GM12878 (cell line): ENCODE measurements at regions not wholly inside any gene's neighbourhood (a gene's known extent, or its start where the extent isn't known, plus 50 kb on each side); places are given as distances from the start of the nearest gene placed in this dataset.

Experiments used
- ATAC-seq: fragments of 200-7000 bp; cut with Tn5 transposase; 3 replicates; pipeline ENCODE4 v1.9.1; 2020; ENCODE audit warnings: mild to moderate bottlenecking, moderate library complexity
- BruUV-seq: library from RNA; stranded (reverse); fragments of 400-500 nt; replicated peaks from 2 replicates; lab custom pipeline; 2021; lab: Mats Ljungman, UMichigan
- CTCF ChIA-PET: fragments of 300-600 bp; sonication (Branson Sonifier 250); formaldehyde crosslinking; extraction: SDS; loops from one replicate; lab custom pipeline; 2021; ENCODE audit warnings: inconsistent platforms; lab: Yijun Ruan, JAX
- POLR2A ChIA-PET: fragments of 350-600 bp; formaldehyde crosslinking; extraction: SDS; loops from one replicate; lab custom pipeline; 2021; ENCODE audit warnings: inconsistent platforms; lab: Charles Lee
- RAD21 ChIA-PET: fragments of 300-600 bp; sonication (Branson Sonifier 250); formaldehyde crosslinking; loops from one replicate; lab custom pipeline; 2023; ENCODE audit warnings: antibody characterized with exemption; ENCODE audit not compliant: unreplicated experiment; lab: Charles Lee
- SMC1A ChIA-PET: fragments of 300-600 bp; sonication (Branson Sonifier 250); formaldehyde crosslinking; loops from one replicate; lab custom pipeline; 2023; ENCODE audit not compliant: unreplicated experiment, uncharacterized antibody; lab: Charles Lee
- DNase-seq: peaks from one replicate; pipeline ENCODE4 v3.0.0-alpha.2; 2011; ENCODE audit warnings: low read depth, low spot score
- FAIRE-seq: peaks from 3 replicates; lab custom pipeline; 2011; peaks lifted over from hg19 to GRCh38; lab: Jason Lieb, UNC
- H2AFZ ChIP-seq: 2 replicates; pipeline ENCODE4 v1.6.0; 2011; ENCODE audit warnings: low read depth, low read length, control low read depth; ENCODE audit not compliant: control insufficient read depth
- H3K27ac ChIP-seq: 2 replicates; pipeline ENCODE4 v1.5.1; 2011; ENCODE audit warnings: control low read depth; ENCODE audit not compliant: control insufficient read depth, insufficient read depth
- H3K27me3 ChIP-seq, 2 experiments: replicated peaks in 1 of 2; 2 replicates each; pipeline versions ENCODE4 v1.6.0 to v1.6.1; 2011; ENCODE audit warnings: low read length in 1 of 2; ENCODE audit not compliant: control insufficient read depth in 2 of 2, insufficient read depth in 2 of 2
- H3K36me3 ChIP-seq, 2 experiments: 2 replicates each; pipeline ENCODE4 v1.5.1; 2011; ENCODE audit warnings: low read length in 1 of 2; ENCODE audit not compliant: control insufficient read depth in 2 of 2, insufficient read depth in 2 of 2
- H3K4me1 ChIP-seq: 2 replicates; pipeline ENCODE4 v1.6.1; 2011; ENCODE audit warnings: mild to moderate bottlenecking, low read length, moderate library complexity, mixed read lengths; ENCODE audit not compliant: control insufficient read depth, insufficient read depth
- H3K4me2 ChIP-seq: 2 replicates; pipeline ENCODE4 v1.6.0; 2011; ENCODE audit warnings: control low read depth; ENCODE audit not compliant: control insufficient read depth, insufficient read depth
- H3K4me3 ChIP-seq: fragments of 200-600 bp; sonication (generic); 2 replicates; pipeline ENCODE4 v1.5.1; 2016
- H3K79me2 ChIP-seq: 2 replicates; pipeline ENCODE4 v1.6.0; 2011; ENCODE audit warnings: low read length; ENCODE audit not compliant: control insufficient read depth, insufficient read depth
- H3K9ac ChIP-seq: 2 replicates; pipeline ENCODE4 v1.8.0; 2011; ENCODE audit warnings: low read length, control low read depth, mixed read lengths; ENCODE audit not compliant: control insufficient read depth, insufficient read depth
- H3K9me3 ChIP-seq: replicated peaks from 3 replicates; pipeline ENCODE4 v1.5.1; 2011; ENCODE audit warnings: mild to moderate bottlenecking, low read length; ENCODE audit not compliant: control insufficient read depth, insufficient read depth
- H4K20me1 ChIP-seq: 2 replicates; pipeline ENCODE4 v1.6.0; 2011; ENCODE audit not compliant: control insufficient read depth, insufficient read depth
- BHLHE40 ChIP-seq, 2 experiments: fragments of 450-650 bp in 1 of 2; IDR thresholded peaks; 2 replicates each; pipeline ENCODE4 v1.6.1; 2011 to 2017; ENCODE audit warnings: low read depth in 2 of 2, borderline replicate concordance in 1 of 2, improper control_type of control experiment in 1 of 2, low read length in 1 of 2, mild to moderate bottlenecking in 1 of 2
- CBX5 ChIP-seq: sonication (generic); IDR thresholded peaks from 2 replicates; pipeline ENCODE4 v1.6.1; 2016; ENCODE audit warnings: low read depth, moderate library complexity, mild to moderate bottlenecking, inconsistent platforms
- CREM ChIP-seq: IDR thresholded peaks from 2 replicates; pipeline ENCODE4 v1.6.1; 2014; ENCODE audit warnings: antibody characterized with exemption, low read depth
- HDAC2 ChIP-seq: fragments of 200-600 bp; sonication (generic); IDR thresholded peaks from 2 replicates; pipeline ENCODE4 v1.6.1; 2017
- KAT2A ChIP-seq: conservative IDR thresholded peaks from 2 replicates; pipeline ENCODE4 v1.6.1; 2011; ENCODE audit warnings: low read depth, low read length; ENCODE audit not compliant: control insufficient read depth
- MXI1 ChIP-seq: fragments of 150-350 bp; IDR thresholded peaks from 2 replicates; pipeline ENCODE4 v1.6.1; 2011; ENCODE audit warnings: low read depth, mild to moderate bottlenecking, inconsistent platforms, low read length, improper control_type of control experiment
- POLR2AphosphoS5 ChIP-seq: IDR thresholded peaks from 2 replicates; pipeline ENCODE4 v1.6.1; 2011; ENCODE audit warnings: mild to moderate bottlenecking, low read length, inconsistent platforms
- RFX5 ChIP-seq: IDR thresholded peaks from 2 replicates; pipeline ENCODE4 v1.6.1; 2011; ENCODE audit warnings: low read depth, low read length, improper control_type of control experiment
- SREBF1 ChIP-seq: IDR thresholded peaks from 2 replicates; pipeline ENCODE4 v1.6.1; 2012; ENCODE audit warnings: mild to moderate bottlenecking, low read length
- TAF1 ChIP-seq: IDR thresholded peaks from 2 replicates; pipeline ENCODE4 v1.6.1; 2011; ENCODE audit warnings: mild to moderate bottlenecking, low read depth, low read length, borderline replicate concordance
- ZSCAN29 ChIP-seq: fragments of 450-650 bp; IDR thresholded peaks from 2 replicates; pipeline ENCODE4 v1.6.1; 2017; ENCODE audit warnings: mild to moderate bottlenecking, moderate library complexity
- ZZZ3 ChIP-seq: IDR thresholded peaks from 2 replicates; pipeline ENCODE4 v1.6.1; 2011; ENCODE audit warnings: low read depth; ENCODE audit not compliant: control insufficient read depth, insufficient read length
- WGBS: methylation state at CpG from one replicate; pipeline ENCODE4 v1.1.6; 2016; ENCODE audit warnings: low lambda C conversion rate; ENCODE audit not compliant: insufficient replicate concordance, insufficient coverage; ENCODE audit errors: missing lambda C conversion rate; 5-methylcytosine and 5-hydroxymethylcytosine counted together
- in situ Hi-C: fragments of 300-500 bp; cut with MboI; formaldehyde crosslinking; loops from 9 replicates; pipeline ENCODE4 v1.14.3; 2018; ENCODE audit warnings: mixed read lengths
- intact Hi-C: fragments of 100-400 bp; cut with micrococcal nuclease; formaldehyde crosslinking; loops from one replicate; pipeline ENCODE4 v1.14.2; 2022; ENCODE audit not compliant: unreplicated experiment
- TF ChIP-seq, protein P1 (sequence below): IDR thresholded peaks from 2 replicates; pipeline ENCODE4 v1.6.1; 2012; ENCODE audit warnings: mild to moderate bottlenecking, low read depth, low read length
- TF ChIP-seq, protein P2 (sequence below): fragments of 450-650 bp; IDR thresholded peaks from 2 replicates; pipeline ENCODE4 v1.6.1; 2014; ENCODE audit warnings: mild to moderate bottlenecking
- TF ChIP-seq, protein P3 (sequence below): fragments of 450-650 bp; IDR thresholded peaks from 2 replicates; pipeline ENCODE4 v1.6.1; 2017; ENCODE audit warnings: borderline replicate concordance
- TF ChIP-seq, protein P4 (sequence below): fragments of 450-650 bp; conservative IDR thresholded peaks from 2 replicates; pipeline ENCODE4 v1.6.1; 2017; ENCODE audit warnings: mild to moderate bottlenecking, moderate library complexity

DNA sequence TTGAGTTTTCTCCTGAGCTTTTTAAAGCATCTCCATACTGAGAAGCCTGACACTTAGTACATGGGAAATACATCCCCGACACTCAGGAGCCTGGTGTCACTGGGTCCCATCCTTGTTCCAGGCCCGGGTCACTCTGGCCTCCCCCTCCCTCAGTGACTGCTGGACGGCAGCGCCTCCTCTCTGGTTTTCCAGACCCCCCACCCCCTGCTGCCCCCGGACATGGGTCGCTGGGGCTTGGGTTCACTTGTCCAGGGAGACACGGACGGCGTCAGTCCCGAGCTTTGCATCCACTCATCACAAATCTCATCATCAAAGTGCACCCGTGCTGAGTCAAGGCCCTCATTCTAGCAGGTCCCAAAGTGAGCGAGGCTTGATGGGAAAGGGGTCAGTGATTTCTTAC is 243.0 kb downstream of the IRX2 start:
- intact Hi-C loops = no loop called here
- H3K27ac ChIP-seq = no peak overlapping the region
- DNase-seq (no peak), ATAC-seq (no peak), FAIRE-seq (no peak)
- in situ Hi-C loops = no loop called here
- no peaks in the 10 kb centered on the region; the same call in 2 of the 3 replicates for H3K9me3 ChIP-seq
- H3K27me3 ChIP-seq = no peaks in the 10 kb centered on the region
- H3K4me3 ChIP-seq = no peak overlapping the region
- BruUV-seq = no TSS peak
- RAD21 ChIA-PET = no interaction called here
- POLR2A ChIA-PET = no interaction called here
- no peaks in the 10 kb centered on the region for H3K79me2 ChIP-seq
- no peaks in the 10 kb centered on the region for H3K4me1 ChIP-seq
- no peak overlapping the region for H2AFZ ChIP-seq
- WGBS = 49% methylated on average over 11 of the region's 12 CpGs
- TF ChIP-seq, protein P1, sequence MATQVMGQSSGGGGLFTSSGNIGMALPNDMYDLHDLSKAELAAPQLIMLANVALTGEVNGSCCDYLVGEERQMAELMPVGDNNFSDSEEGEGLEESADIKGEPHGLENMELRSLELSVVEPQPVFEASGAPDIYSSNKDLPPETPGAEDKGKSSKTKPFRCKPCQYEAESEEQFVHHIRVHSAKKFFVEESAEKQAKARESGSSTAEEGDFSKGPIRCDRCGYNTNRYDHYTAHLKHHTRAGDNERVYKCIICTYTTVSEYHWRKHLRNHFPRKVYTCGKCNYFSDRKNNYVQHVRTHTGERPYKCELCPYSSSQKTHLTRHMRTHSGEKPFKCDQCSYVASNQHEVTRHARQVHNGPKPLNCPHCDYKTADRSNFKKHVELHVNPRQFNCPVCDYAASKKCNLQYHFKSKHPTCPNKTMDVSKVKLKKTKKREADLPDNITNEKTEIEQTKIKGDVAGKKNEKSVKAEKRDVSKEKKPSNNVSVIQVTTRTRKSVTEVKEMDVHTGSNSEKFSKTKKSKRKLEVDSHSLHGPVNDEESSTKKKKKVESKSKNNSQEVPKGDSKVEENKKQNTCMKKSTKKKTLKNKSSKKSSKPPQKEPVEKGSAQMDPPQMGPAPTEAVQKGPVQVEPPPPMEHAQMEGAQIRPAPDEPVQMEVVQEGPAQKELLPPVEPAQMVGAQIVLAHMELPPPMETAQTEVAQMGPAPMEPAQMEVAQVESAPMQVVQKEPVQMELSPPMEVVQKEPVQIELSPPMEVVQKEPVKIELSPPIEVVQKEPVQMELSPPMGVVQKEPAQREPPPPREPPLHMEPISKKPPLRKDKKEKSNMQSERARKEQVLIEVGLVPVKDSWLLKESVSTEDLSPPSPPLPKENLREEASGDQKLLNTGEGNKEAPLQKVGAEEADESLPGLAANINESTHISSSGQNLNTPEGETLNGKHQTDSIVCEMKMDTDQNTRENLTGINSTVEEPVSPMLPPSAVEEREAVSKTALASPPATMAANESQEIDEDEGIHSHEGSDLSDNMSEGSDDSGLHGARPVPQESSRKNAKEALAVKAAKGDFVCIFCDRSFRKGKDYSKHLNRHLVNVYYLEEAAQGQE = no peak
- TF ChIP-seq, protein P2, sequence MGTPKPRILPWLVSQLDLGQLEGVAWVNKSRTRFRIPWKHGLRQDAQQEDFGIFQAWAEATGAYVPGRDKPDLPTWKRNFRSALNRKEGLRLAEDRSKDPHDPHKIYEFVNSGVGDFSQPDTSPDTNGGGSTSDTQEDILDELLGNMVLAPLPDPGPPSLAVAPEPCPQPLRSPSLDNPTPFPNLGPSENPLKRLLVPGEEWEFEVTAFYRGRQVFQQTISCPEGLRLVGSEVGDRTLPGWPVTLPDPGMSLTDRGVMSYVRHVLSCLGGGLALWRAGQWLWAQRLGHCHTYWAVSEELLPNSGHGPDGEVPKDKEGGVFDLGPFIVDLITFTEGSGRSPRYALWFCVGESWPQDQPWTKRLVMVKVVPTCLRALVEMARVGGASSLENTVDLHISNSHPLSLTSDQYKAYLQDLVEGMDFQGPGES = no peak
- TF ChIP-seq KAT2A = no peak
- no peak for TF ChIP-seq TAF1
- no peak for TF ChIP-seq ZZZ3
- TF ChIP-seq RFX5 = no peak
- no peak for TF ChIP-seq MXI1
- no peak for TF ChIP-seq ZSCAN29
- no peak for TF ChIP-seq CREM
- no peak for TF ChIP-seq POLR2AphosphoS5
- TF ChIP-seq, protein P3, sequence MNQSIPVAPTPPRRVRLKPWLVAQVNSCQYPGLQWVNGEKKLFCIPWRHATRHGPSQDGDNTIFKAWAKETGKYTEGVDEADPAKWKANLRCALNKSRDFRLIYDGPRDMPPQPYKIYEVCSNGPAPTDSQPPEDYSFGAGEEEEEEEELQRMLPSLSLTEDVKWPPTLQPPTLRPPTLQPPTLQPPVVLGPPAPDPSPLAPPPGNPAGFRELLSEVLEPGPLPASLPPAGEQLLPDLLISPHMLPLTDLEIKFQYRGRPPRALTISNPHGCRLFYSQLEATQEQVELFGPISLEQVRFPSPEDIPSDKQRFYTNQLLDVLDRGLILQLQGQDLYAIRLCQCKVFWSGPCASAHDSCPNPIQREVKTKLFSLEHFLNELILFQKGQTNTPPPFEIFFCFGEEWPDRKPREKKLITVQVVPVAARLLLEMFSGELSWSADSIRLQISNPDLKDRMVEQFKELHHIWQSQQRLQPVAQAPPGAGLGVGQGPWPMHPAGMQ = no peak
- no peak for TF ChIP-seq BHLHE40 (IDR thresholded peaks at IDR 0.05; ENCODE audit: borderline replicate concordance in 1 of 2, low read depth in 2 of 2, low read length in 1 of 2)
- TF ChIP-seq HDAC2 = no peak
- TF ChIP-seq SREBF1 = no peak
- TF ChIP-seq, protein P4, sequence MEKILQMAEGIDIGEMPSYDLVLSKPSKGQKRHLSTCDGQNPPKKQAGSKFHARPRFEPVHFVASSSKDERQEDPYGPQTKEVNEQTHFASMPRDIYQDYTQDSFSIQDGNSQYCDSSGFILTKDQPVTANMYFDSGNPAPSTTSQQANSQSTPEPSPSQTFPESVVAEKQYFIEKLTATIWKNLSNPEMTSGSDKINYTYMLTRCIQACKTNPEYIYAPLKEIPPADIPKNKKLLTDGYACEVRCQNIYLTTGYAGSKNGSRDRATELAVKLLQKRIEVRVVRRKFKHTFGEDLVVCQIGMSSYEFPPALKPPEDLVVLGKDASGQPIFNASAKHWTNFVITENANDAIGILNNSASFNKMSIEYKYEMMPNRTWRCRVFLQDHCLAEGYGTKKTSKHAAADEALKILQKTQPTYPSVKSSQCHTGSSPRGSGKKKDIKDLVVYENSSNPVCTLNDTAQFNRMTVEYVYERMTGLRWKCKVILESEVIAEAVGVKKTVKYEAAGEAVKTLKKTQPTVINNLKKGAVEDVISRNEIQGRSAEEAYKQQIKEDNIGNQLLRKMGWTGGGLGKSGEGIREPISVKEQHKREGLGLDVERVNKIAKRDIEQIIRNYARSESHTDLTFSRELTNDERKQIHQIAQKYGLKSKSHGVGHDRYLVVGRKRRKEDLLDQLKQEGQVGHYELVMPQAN = no peak
- TF ChIP-seq CBX5 = no peak
- no peaks in the 10 kb centered on the region for H4K20me1 ChIP-seq
- SMC1A ChIA-PET = no interaction called here
- no peak overlapping the region for H3K4me2 ChIP-seq
- H3K36me3 ChIP-seq = no peaks in the 10 kb centered on the region
- H3K9ac ChIP-seq = no peak overlapping the region
- CTCF ChIA-PET = no interaction called here
